MG63 (cell line): ENCODE measurements at regions not wholly inside any gene's neighbourhood (a gene's known extent, or its start where the extent isn't known, plus 50 kb on each side); places are given as distances from the start of the nearest gene placed in this dataset.
"Not testable (repeated sequence)": the region's sequence is repeated elsewhere in the genome, so short reads cannot be mapped to it uniquely, and the experiment has no call there.

Experiments
- DNase-seq: peaks from one replicate; pipeline ENCODE4 v3.0.0-alpha.2; 2020
- H3K27me3 ChIP-seq: fragments of 250-450 bp; sonication (Bioruptor Pico); 2 replicates; pipeline ENCODE4 v1.5.1; 2020; ENCODE audit warnings: mild to moderate bottlenecking, moderate library complexity
- H3K36me3 ChIP-seq: fragments of 250-450 bp; sonication (Bioruptor Pico); 2 replicates; pipeline ENCODE4 v1.5.1; 2020; ENCODE audit warnings: mild to moderate bottlenecking, moderate library complexity
- H3K4me3 ChIP-seq: fragments of 250-450 bp; sonication (Bioruptor Pico); 2 replicates; pipeline ENCODE4 v1.5.1; 2020; ENCODE audit warnings: mild to moderate bottlenecking, moderate library complexity
- H3K9me3 ChIP-seq: fragments of 250-450 bp; sonication (Bioruptor Pico); 2 replicates; pipeline ENCODE4 v1.5.1; 2020; ENCODE audit warnings: mild to moderate bottlenecking, moderate library complexity

- no peaks in the 10 kb centered on the region for H3K36me3 ChIP-seq
- H3K27me3 ChIP-seq: no peaks in the 10 kb centered on the region
- peaks cover 6% of the 10 kb centered on the region for H3K9me3 ChIP-seq
- no peak overlapping the region for H3K4me3 ChIP-seq
- no peak for DNase-seq
Measured at GRCh38 chr21:18831942-18832676, 428.5 kb upstream of the TMPRSS15 start.

GRCh38 chr21:18832950-18833349 lies 429.4 kb upstream of the TMPRSS15 start:
- H3K9me3 ChIP-seq: peaks cover 6% of the 10 kb centered on the region
- no peaks in the 10 kb centered on the region for H3K27me3 ChIP-seq
- H3K36me3 ChIP-seq: no peaks in the 10 kb centered on the region
- no peak overlapping the region for H3K4me3 ChIP-seq
- peak; percentile 27 for DNase-seq

- H3K27me3 ChIP-seq, H3K9me3 ChIP-seq, H3K36me3 ChIP-seq, H3K4me3 ChIP-seq, DNase-seq: not testable (repeated sequence)
Measured at GRCh38 chr21:18834121-18834520, 430.5 kb upstream of the TMPRSS15 start.

GRCh38 chr21:18840239-18840638 lies 436.7 kb upstream of the TMPRSS15 start:
- no peak for DNase-seq
- peaks cover 4% of the 10 kb centered on the region; the same call in 1 of the 2 replicates for H3K9me3 ChIP-seq
- no peak overlapping the region for H3K4me3 ChIP-seq
- H3K27me3 ChIP-seq: no peaks in the 10 kb centered on the region
- no peaks in the 10 kb centered on the region for H3K36me3 ChIP-seq

- not testable (repeated sequence) for H3K36me3 ChIP-seq, H3K4me3 ChIP-seq, H3K9me3 ChIP-seq, H3K27me3 ChIP-seq, DNase-seq
Measured at GRCh38 chr21:18857606-18858005, 454.0 kb upstream of the TMPRSS15 start.

GRCh38 chr21:18869104-18869503 lies 465.5 kb upstream of the TMPRSS15 start:
- H3K9me3 ChIP-seq: no peaks in the 10 kb centered on the region; the same call in 1 of the 2 replicates
- no peak overlapping the region for H3K4me3 ChIP-seq
- DNase-seq: no peak
- H3K36me3 ChIP-seq: no peaks in the 10 kb centered on the region
- no peaks in the 10 kb centered on the region for H3K27me3 ChIP-seq

- Histone ChIP-seq H3K4me3 (no peak overlapping the region), H3K36me3 (no peaks in the 10 kb centered on the region), H3K27me3 (no peaks in the 10 kb centered on the region), H3K9me3 (no peaks in the 10 kb centered on the region)
- DNase-seq: no peak
Measured at GRCh38 chr21:18877917-18878316, 474.3 kb upstream of the TMPRSS15 start.

- H3K36me3 ChIP-seq: no peaks in the 10 kb centered on the region
- no peak overlapping the region for H3K4me3 ChIP-seq
- H3K9me3 ChIP-seq: no peaks in the 10 kb centered on the region
- no peaks in the 10 kb centered on the region for H3K27me3 ChIP-seq
- no peak for DNase-seq
Measured at GRCh38 chr21:18887922-18888602, 484.5 kb upstream of the TMPRSS15 start.

- no peaks in the 10 kb centered on the region for H3K27me3 ChIP-seq
- DNase-seq: no peak
Measured at GRCh38 chr21:18893406-18893805, 489.8 kb upstream of the TMPRSS15 start.

GRCh38 chr21:18894387-18894786 lies 490.8 kb upstream of the TMPRSS15 start:
- Histone ChIP-seq H3K4me3 (no peak overlapping the region), H3K9me3 (no peaks in the 10 kb centered on the region), H3K36me3 (no peaks in the 10 kb centered on the region), H3K27me3 (no peaks in the 10 kb centered on the region)
- no peak for DNase-seq

More at GRCh38 chr21:18893406-18893805, 489.8 kb upstream of the TMPRSS15 start:
- Histone ChIP-seq H3K4me3 (no peak overlapping the region), H3K9me3 (no peaks in the 10 kb centered on the region), H3K36me3 (no peaks in the 10 kb centered on the region)

GRCh38 chr21:18899261-18899660 lies 495.7 kb upstream of the TMPRSS15 start:
- Histone ChIP-seq H3K4me3 (no peak overlapping the region), H3K27me3 (no peaks in the 10 kb centered on the region), H3K9me3 (no peaks in the 10 kb centered on the region), H3K36me3 (no peaks in the 10 kb centered on the region)
- DNase-seq: no peak

- no peak for DNase-seq
- no peaks in the 10 kb centered on the region for H3K36me3 ChIP-seq
- H3K9me3 ChIP-seq: no peaks in the 10 kb centered on the region
Measured at GRCh38 chr21:18902660-18903059, 499.1 kb upstream of the TMPRSS15 start.

GRCh38 chr21:18907076-18907475 lies 503.5 kb upstream of the TMPRSS15 start:
- H3K4me3 ChIP-seq: no peak overlapping the region
- no peaks in the 10 kb centered on the region for H3K36me3 ChIP-seq
- no peak for DNase-seq
- no peaks in the 10 kb centered on the region for H3K27me3 ChIP-seq
- H3K9me3 ChIP-seq: no peaks in the 10 kb centered on the region

More at GRCh38 chr21:18902660-18903059, 499.1 kb upstream of the TMPRSS15 start:
- Histone ChIP-seq H3K27me3 (no peaks in the 10 kb centered on the region), H3K4me3 (no peak overlapping the region)

GRCh38 chr21:18908641-18909040 lies 505.1 kb upstream of the TMPRSS15 start:
- H3K4me3 ChIP-seq: no peak overlapping the region
- no peaks in the 10 kb centered on the region for H3K27me3 ChIP-seq
- H3K36me3 ChIP-seq: no peaks in the 10 kb centered on the region
- DNase-seq: no peak
- H3K9me3 ChIP-seq: no peaks in the 10 kb centered on the region

GRCh38 chr21:18913914-18914313 lies 510.3 kb upstream of the TMPRSS15 start:
- Histone ChIP-seq H3K36me3 (no peaks in the 10 kb centered on the region), H3K4me3 (no peak overlapping the region), H3K9me3 (no peaks in the 10 kb centered on the region), H3K27me3 (no peaks in the 10 kb centered on the region)
- DNase-seq: no peak

- Histone ChIP-seq H3K4me3 (no peak overlapping the region), H3K9me3 (no peaks in the 10 kb centered on the region), H3K27me3 (no peaks in the 10 kb centered on the region), H3K36me3 (no peaks in the 10 kb centered on the region)
- no peak for DNase-seq
Measured at GRCh38 chr21:18914570-18914969, 511.0 kb upstream of the TMPRSS15 start.

- Histone ChIP-seq H3K27me3 (no peaks in the 10 kb centered on the region), H3K4me3 (no peak overlapping the region), H3K36me3 (no peaks in the 10 kb centered on the region), H3K9me3 (no peaks in the 10 kb centered on the region)
- DNase-seq: no peak
Measured at GRCh38 chr21:18917622-18918021, 514.0 kb upstream of the TMPRSS15 start.

GRCh38 chr21:18931237-18931636 lies 527.7 kb upstream of the TMPRSS15 start:
- H3K27me3 ChIP-seq: no peaks in the 10 kb centered on the region
- no peak overlapping the region for H3K4me3 ChIP-seq
- H3K9me3 ChIP-seq: no peaks in the 10 kb centered on the region
- no peaks in the 10 kb centered on the region for H3K36me3 ChIP-seq
- no peak for DNase-seq
